ENCODE measurements at regions not wholly inside any gene's neighbourhood (a gene's known extent, or its start where the extent isn't known, plus 50 kb on each side); places are given as distances from the start of the nearest gene placed in this dataset.
A peak's percentile ranks its signal among the peaks of the same experiment; 100 is the strongest.

GRCh38 chr6:43954311-43955131 is 172.7 kb downstream of the MRPL14 start:
- H3K79me2 ChIP-seq (ENCODE audit: insufficient read depth, low read length) = no peaks in the 10 kb centered on the region
- no peaks in the 10 kb centered on the region for H3K36me3 ChIP-seq (ENCODE audit: insufficient read depth, low read length)
- no peak overlapping the region for H3K4me3 ChIP-seq (ENCODE audit: low read depth in 1 of 2, low read length in 2 of 2)
- no peak for TF ChIP-seq CTCF (IDR thresholded peaks at IDR 0.05; ENCODE audit: borderline replicate concordance, extremely low read depth, low read length, poor library complexity, severe bottlenecking)
- TF ChIP-seq EZH2 (IDR thresholded peaks at IDR 0.05; ENCODE audit: borderline replicate concordance, low read depth, low read length, severe bottlenecking) = no peak
- no peak overlapping the region for H2AFZ ChIP-seq (ENCODE audit: low read depth, low read length)
- H3K9ac ChIP-seq (ENCODE audit: low read depth, low read length) = no peak overlapping the region
- H3K27ac ChIP-seq (ENCODE audit: low read length) = no peak overlapping the region
- no peaks in the 10 kb centered on the region for H3K9me3 ChIP-seq (ENCODE audit: insufficient read depth, low read length, severe bottlenecking)
- no peak overlapping the region for H3K4me2 ChIP-seq (ENCODE audit: insufficient read depth, low read length)
- H3K4me1 ChIP-seq (ENCODE audit: insufficient read depth, low read length) = no peaks in the 10 kb centered on the region
- ATAC-seq (ENCODE audit: insufficient read depth, low read depth) = no peak
- H3K27me3 ChIP-seq (ENCODE audit: insufficient read depth, low read length, poor library complexity) = peaks cover 14% of the 10 kb centered on the region
- H4K20me1 ChIP-seq (ENCODE audit: insufficient read depth, low read length) = no peaks in the 10 kb centered on the region
- DNase-seq = peak; percentile 2

- no peaks in the 10 kb centered on the region for H3K9me3 ChIP-seq (ENCODE audit: insufficient read depth, low read length, severe bottlenecking)
- peak; percentile 29; the same call in 1 of the 3 replicates for ATAC-seq (ENCODE audit: insufficient read depth, low read depth)
- DNase-seq = peak; percentile 12
- H3K36me3 ChIP-seq (ENCODE audit: insufficient read depth, low read length) = no peaks in the 10 kb centered on the region
- no peaks in the 10 kb centered on the region for H4K20me1 ChIP-seq (ENCODE audit: insufficient read depth, low read length)
- no peak overlapping the region for H3K4me2 ChIP-seq (ENCODE audit: insufficient read depth, low read length)
- no peak overlapping the region for H2AFZ ChIP-seq (ENCODE audit: low read depth, low read length)
- H3K27me3 ChIP-seq (ENCODE audit: insufficient read depth, low read length, poor library complexity) = peaks cover 9% of the 10 kb centered on the region
- H3K4me3 ChIP-seq (ENCODE audit: low read depth in 1 of 2, low read length in 2 of 2) = no peak overlapping the region
- no peak overlapping the region for H3K9ac ChIP-seq (ENCODE audit: low read depth, low read length)
- TF ChIP-seq CTCF (IDR thresholded peaks at IDR 0.05; ENCODE audit: borderline replicate concordance, extremely low read depth, low read length, poor library complexity, severe bottlenecking) (peak; percentile 35), EZH2 (IDR thresholded peaks at IDR 0.05; ENCODE audit: borderline replicate concordance, low read depth, low read length, severe bottlenecking) (no peak)
- no peaks in the 10 kb centered on the region for H3K4me1 ChIP-seq (ENCODE audit: insufficient read depth, low read length)
- H3K27ac ChIP-seq (ENCODE audit: low read length) = no peak overlapping the region
- no peaks in the 10 kb centered on the region for H3K79me2 ChIP-seq (ENCODE audit: insufficient read depth, low read length)
These were observed 173.4 kb downstream of the MRPL14 start for GRCh38 chr6:43953794-43954310.

- Histone ChIP-seq H3K4me1 (ENCODE audit: insufficient read depth, low read length) (no peaks in the 10 kb centered on the region), H3K4me3 (ENCODE audit: low read depth in 1 of 2, low read length in 2 of 2) (no peak overlapping the region), H3K9me3 (ENCODE audit: insufficient read depth, low read length, severe bottlenecking) (no peaks in the 10 kb centered on the region), H3K36me3 (ENCODE audit: insufficient read depth, low read length) (no peaks in the 10 kb centered on the region), H3K79me2 (ENCODE audit: insufficient read depth, low read length) (no peaks in the 10 kb centered on the region), H3K9ac (ENCODE audit: low read depth, low read length) (no peak overlapping the region), H3K27me3 (ENCODE audit: insufficient read depth, low read length, poor library complexity) (peaks cover 8% of the 10 kb centered on the region), H3K27ac (ENCODE audit: low read length) (no peak overlapping the region), H3K4me2 (ENCODE audit: insufficient read depth, low read length) (no peak overlapping the region), H4K20me1 (ENCODE audit: insufficient read depth, low read length) (no peaks in the 10 kb centered on the region), H2AFZ (ENCODE audit: low read depth, low read length) (no peak overlapping the region)
- ATAC-seq (ENCODE audit: insufficient read depth, low read depth) (no peak), DNase-seq (peak; percentile 3)
- TF ChIP-seq EZH2 (IDR thresholded peaks at IDR 0.05; ENCODE audit: borderline replicate concordance, low read depth, low read length, severe bottlenecking) (no peak), CTCF (IDR thresholded peaks at IDR 0.05; ENCODE audit: borderline replicate concordance, extremely low read depth, low read length, poor library complexity, severe bottlenecking) (no peak)
These were observed 174.0 kb downstream of the MRPL14 start for GRCh38 chr6:43953256-43953655.

Data from DND-41 (cell line).